HG03460 (cell line): ENCODE measurements at regions not wholly inside any gene's neighbourhood (a gene's known extent, or its start where the extent isn't known, plus 50 kb on each side); places are given as distances from the start of the nearest gene placed in this dataset.
"Not testable (repeated sequence)": the region's sequence is repeated elsewhere in the genome, so short reads cannot be mapped to it uniquely, and the experiment has no call there.

ENCODE experiments used
- ATAC-seq: cut with Tn5 transposase; IDR thresholded peaks from one replicate; pipeline ENCODE4 v1.9.1; 2021; ENCODE audit not compliant: unreplicated experiment

DNA sequence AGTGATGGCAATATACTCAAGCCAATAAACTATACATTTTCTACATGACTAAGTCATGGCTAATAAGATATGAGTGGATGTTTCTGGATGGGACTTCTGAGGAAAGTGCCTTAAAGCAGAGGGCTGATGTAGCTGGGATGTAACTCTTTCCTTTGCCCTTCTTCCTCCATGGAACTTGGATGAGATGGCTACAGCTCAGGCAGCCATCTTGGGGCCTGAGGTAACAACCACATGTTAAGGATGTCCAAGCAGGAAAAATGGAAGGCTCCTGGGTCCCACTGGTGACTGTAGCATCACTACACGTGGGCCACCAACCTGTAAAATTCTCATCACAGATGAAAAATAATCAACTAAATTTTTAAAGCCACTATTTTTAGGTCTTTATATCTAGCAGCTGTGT is 54.4 kb upstream of the GRIP1 start:
- ATAC-seq = no peak

DNA sequence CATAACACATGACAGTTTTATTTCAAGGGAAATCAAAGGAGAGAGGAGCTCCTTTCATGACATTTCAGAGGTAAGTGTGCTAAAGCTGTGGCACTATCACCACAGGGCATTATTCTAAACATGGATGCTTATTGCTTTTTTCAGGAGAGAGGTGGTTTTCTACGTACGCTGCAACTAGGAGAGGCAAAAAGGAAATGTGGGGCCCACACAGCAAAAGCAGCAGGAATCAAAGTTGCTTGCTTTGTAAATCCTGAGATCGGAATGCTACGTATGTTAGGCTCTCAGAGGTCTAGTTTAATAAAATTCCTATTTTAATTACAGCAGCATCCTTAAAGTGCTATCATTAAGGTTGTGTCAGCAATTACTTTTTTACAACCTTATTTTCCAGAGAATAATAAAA is 55.0 kb upstream of the GRIP1 start:
- no peak for ATAC-seq

DNA sequence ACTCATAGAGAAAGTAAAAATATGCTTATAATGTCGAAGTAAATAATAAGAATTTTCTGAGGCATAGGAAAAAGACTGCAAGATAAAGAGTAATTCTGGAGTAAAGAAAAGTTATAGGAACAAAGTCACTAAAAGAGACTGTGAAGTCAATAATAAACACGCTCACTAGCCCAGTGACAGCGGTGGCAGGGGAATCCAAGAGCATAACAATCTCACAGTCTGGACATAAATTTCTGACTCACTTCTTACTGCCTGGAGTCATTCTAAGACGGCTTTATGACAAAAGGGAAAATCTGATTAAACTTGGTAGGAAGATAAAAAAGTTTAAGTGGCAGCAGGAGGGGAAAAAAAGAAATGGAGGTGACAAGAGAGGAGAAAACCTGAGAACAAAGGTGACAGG is 56.4 kb upstream of the GRIP1 start:
- no peak for ATAC-seq

DNA sequence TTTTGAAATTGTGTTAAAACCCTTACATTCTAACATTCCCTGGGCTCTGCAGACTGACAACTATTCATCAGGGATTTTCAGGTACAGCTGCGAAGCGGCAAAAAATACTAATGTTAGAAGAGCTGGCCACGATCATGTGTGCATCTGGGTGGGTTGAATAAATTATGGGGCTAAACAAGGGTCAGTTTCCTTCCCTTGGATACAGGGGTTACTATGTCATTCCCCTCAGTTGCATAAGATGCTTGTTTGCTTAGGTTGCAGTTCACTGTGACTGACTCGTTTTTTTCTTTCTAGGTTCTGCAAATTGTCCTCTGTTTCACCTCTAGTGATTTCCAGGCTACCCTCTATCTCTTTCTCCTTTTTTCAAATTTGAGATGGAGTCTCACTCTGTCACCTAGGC is 58.1 kb upstream of the GRIP1 start:
- no peak for ATAC-seq

DNA sequence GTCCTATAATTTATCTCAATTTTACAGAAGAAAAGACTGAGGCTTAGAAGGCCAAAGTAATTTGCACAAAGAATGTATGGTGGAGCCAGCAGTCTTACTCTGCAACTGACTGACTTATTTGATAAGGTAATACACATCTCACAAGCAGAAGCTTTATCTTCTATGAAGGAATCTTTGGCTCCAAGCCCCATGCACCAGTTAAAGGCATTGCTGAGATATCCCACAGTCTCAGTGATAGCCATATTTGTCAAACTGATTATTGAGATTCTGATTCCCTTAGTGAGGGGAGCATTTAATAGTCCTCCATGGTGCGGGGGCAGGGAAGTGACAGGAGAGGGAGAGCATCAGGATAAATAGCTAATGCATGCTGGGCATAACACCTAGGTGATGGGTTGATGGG is 60.4 kb upstream of the GRIP1 start:
- no peak for ATAC-seq

DNA sequence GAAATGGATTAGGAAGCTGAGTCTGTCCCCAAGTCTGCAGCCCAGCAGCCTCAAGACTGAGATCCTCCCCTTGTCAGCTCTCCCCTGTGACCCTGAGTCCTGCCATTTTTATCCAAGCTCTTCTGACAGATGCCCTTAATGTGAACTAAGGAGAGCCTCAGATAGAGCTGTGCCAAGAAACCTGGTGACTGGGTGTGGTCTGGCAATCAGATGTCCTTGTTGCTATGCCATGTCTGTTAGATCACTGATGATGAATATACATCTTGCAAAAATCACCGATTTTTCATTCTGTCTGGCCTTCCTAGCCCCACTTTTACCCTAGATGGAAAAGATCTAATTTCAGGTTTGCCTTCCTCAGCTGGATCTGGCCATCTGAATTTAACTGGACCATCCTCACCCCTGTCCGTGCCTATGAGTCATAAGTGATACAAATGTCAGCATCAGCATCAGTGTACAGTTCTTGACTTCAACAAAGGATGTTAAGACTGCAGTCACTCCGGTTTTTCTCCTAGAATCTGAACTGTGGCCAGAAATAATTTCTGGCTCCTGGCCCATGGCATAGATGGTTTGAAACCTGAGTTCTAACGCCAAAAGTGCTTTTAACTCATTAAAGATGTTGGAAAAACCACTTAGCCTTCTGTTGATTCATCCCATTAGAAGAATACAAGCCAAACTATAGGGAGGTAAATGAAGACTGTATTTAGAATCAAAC is 61.2 kb upstream of the GRIP1 start:
- no peak for ATAC-seq

DNA sequence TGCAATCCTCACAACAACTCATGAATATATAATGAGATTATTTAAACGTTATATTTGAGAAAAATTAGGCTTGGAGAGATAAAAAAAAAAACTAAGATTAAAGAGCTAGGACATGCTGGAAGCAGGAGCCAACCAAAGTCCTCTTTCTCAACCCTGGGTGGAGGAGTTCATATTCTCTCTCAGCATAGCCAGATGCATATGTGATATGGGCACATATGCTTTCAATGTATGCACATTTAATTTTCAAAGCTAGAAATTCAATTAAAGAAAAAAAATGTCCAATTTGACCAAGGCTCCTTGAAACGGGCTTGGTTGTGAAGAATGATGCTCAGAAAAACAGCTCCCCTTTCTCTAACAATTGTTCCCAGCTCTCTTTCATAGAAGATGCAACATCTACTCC is 61.9 kb upstream of the GRIP1 start:
- no peak for ATAC-seq

DNA sequence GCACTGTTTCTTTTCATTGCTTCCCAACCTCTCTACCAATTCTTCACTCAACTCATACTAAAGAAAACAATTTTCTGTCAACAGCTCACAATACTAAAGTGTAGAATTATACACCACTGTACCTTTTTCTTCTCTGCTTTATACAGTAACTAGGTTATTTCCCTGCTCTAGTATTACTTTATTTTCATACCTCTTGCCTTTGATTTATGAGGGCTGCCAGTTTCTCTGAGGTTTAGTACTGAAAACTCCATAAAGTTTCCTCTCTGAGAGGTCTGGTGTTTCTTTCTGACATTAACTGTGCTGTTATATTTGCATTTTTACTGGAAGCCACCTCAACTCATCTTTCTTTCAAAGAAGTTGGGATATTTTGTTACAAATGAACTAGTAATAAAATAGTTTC is 63.0 kb upstream of the GRIP1 start:
- no peak for ATAC-seq

DNA sequence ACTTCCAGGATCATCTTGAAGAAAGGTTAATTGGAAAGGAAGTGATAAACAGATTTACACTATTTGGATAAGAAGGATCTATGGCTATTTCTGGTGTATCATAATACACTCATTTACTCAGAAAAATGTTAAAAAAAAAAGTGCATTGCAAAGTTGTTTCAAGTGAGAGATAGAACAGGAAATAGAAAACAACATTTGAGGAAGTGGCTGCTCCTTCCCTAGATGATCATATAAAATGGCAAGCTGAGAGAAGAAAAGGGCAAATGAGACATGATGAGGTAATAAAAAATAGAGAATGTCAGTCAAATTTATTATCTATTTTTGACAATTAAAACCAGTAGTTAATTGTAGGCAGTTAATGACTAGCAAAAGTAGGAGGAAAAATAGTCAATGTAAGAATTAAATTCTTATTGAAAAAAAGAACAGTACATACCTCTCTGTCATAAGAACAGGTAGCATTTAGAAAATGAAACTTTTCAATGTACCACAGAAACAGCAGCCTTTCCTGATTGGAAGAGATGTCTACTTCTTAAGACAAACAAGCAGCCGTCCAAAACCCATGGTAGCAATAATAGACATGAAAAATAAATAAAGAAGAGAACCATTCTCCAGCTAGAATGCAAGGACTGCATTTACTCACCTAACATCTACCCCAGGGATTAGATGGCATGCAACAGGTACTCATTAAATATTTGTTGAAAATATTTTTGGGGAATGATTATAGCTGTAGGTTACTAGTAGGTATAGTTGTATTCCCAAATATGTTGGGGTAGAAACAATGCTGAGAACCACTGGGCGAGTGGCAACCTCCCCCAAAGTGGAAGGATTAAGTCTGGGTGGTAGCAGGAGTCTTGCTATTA is 63.9 kb upstream of the GRIP1 start:
- no peak for ATAC-seq

DNA sequence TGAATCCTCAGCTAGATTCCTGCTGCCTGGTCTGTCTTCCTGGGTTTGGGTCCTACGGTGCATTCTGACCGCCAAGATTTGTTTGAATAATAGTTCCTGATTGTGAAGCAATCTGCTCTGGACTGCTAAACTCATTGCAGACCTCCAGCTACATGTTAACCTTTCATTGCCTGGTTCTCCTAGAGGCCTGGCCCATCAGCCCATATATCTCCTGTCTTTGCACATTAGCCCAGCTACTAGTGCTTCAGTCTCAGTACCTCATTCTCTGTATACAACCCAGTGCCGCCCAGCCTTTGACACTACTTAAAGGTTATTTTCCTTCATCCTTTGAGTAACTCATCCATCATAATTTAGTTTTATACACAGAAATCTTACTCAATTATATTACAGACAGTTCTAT is 65.6 kb upstream of the GRIP1 start:
- no peak for ATAC-seq

DNA sequence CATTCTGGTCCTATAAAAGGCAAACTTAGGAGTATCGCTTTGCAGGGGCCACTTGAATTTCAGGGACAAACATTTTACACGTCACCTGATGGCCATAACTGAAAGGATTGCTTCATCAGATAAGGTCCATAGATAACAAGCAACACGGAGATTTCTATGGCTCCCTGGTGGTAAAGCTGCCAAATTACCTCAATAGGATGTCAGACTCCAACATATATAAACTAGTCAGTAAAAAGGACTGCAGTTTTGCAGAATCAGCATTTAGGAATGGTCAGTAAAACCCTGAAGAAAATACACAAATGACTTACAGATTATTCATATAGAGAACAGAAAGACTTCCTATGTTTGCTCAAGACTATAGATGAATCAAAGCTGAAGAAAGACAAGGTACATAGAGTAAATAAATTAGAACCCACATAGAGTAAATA is 66.1 kb upstream of the GRIP1 start:
- ATAC-seq = no peak

DNA sequence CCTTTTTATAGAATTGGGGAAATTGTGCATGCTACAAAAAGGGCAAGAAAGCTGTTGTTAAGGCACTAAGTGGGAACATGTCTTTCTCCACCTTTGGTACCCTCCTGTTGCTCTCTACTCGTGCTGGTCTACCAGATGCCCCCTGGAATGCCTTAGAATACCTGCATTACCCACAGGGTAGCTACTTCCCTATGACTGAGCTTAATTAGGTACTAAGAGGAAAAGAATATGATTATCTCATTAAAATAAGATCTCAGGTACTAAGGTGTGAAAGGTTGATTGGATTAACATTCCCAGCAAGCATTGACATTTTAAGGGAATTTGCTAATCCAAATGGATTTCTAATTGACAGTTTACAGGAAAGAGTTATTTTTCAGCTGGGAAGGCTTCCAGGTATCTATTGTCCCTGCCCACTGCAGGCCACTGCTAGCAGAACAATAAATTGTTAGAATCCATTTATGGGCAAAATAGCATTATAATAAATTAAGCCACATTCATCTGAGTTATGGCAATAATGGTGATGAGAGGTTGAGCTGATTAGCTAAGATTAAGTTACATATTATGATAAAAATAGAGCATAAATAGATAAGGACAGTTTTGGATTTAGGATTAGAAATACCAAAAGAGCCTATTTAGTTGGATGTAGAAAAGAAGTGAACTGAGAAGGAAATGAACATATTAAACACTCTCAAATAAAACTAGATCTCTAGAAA is 67.8 kb upstream of the GRIP1 start:
- ATAC-seq = no peak

DNA sequence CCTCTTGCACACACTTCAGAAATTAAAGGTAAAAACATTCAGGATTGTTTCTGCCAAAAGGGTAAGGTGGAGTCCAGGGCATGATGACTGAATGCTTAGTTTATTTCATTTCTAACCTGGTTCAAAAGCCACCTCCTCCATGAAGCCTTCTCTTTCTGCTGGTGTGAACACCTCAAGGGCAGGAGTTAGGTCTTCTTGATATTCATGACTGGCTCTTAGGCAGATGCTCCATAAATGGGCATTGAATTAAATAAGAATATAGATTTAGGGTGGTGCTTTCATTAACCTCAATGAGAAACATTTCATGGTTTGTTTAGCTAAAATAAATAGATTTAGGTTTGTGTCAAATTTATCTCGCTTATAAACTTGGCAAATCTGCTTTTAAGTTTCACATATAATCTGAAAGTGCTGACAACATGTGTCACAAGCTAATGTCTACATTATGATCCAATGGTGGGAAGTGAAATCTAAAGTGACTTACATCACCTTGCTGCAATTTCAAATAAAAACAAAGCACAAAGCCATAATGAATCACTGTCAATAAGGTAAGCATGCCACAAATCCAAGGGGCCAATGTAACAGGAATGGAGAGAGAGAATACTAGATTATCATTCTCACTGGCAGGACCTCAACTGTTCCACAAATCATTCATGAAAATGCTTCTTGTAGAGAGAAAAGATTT is 72.7 kb upstream of the GRIP1 start:
- no peak for ATAC-seq

DNA sequence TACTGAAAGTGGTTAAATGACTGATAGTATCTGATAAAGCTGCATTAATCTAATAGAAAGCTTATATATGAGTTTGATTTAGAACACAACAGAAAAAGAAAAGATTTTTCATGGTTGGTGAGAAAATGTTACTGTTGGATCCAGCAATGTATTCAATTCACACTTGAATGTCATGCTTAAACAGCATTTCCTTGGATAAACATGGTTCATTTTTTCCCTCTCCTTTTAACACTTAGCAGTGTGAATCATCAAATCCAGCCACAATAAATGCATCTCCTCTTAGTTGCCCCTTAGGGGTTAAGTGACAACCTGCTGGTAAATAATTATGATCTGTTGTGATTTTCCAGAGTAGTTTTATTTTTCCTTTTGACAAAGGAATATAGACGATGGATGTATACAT is 74.9 kb upstream of the GRIP1 start:
- no peak for ATAC-seq

DNA sequence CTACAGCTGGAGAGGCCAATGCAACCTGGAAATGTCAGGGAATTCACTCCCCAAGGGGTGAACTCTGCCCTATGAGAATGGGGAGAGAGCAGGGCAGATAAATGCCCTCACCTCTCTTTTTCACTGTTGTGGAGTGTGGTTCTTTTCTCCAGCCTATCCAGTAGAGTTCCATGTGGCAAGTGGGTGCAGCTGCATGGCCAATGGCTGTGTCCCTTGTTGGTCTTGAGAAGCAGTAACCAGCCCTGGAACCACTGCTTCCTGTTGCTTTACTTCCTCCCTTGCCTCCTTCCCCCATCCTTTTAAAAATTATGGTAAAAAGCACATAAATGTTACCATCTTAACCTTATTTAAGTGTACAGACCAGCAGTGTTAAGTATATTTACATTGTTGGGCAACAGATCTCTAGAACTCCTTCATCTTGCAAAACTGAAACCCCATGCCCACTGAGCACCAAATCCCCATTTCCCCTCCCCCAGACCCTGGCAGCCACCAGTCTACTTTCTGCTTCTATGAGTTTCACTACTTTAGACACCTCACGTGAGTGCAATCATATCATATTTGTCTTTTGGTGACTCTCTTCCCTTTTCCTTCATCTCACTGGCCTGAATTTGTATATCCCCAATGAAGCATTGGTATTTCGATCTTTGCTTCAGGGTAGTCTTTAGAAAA is 77.0 kb upstream of the GRIP1 start:
- ATAC-seq = no peak

DNA sequence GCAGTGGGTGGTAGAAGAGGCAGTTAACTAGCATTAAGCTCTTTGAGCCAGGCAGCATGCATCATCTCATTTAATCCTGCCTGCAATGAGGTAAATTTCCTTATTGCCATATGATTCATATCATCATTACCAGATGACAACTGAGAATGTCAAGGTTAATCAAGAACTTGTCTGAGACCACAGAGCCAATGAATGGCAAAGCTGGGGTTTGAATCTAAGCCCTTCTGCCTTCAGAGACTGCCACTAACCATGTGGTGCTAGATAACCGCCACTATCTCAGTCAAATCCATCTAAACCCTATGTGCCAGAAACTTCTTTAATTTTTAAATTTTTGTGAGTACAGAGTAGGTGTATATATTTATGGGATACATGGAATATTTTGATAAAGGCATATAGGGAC is 77.8 kb upstream of the GRIP1 start:
- no peak for ATAC-seq

DNA sequence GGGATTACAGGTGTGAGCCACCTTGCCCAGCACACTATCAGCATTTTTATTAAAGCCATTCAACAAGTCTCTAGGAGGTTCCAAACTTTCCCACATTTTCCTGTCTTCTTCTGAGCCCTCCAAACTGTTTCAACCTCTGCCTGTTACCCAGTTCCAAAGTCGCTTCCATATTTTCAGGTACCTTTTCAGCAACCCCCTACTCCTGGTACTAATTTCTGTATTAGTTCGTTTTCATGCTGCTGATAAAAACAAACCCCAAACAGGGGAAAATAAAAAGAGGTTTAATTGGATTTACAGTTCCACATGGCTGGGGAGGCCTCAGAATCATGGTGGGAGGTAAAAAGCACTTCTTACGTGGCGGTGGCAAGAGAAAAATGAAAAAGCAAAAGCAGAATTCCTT is 81.2 kb upstream of the GRIP1 start:
- not testable (repeated sequence) for ATAC-seq

DNA sequence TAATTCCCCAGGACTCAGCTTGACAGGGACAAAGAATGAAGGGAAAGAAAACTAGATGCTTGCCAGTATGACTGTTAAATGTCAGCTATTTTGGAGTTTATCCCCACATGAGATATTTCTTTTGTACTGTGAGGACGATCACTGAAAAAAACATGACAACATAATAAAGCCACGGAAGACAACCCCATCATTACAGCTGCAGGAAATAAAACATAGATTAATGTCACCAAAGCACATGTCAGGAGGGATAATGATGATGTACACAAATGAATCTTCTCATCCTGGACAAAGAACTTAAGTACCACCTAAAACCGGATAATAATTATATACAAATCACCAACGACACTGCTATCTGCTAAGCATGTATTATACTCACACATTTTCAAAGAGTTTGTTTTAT is 84.6 kb upstream of the GRIP1 start:
- ATAC-seq = no peak

DNA sequence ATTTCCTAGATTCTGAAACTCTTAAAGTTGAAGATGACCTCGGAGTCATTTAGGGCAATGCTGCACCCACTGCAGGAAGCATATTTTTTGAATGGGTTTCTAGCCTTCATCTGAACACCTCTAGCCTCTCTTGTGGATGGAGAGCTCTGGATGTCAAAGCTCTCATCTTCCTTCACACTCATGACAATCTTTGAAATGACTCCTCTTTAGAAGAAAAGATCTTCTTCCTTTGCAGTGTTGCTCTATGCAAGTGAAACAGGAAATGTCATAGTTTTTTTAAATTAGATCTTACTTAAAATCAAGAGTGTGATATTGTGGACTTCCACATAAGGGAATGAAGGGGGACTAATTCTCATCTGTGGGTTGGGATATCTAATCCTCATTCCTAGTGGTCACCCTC is 86.3 kb upstream of the GRIP1 start:
- ATAC-seq = no peak

DNA sequence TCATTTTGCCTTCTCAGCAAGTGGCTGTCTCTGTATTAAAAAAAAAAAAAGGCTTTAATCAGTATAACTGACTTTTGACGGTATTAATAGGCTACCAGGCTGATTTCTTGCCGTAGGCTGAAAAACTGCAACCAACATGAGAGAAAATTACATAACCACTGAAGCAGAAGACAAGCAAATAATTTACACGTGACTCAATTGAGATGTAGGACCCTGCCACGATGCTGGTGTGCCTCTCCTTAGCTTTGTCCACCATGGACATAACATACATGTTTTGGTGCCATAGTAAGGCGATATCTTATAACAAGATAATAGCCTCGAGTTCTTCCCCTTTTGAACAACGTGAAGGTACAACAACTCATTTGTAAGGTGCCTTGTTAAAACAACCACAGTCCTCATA is 88.7 kb upstream of the GRIP1 start:
- ATAC-seq = no peak

DNA sequence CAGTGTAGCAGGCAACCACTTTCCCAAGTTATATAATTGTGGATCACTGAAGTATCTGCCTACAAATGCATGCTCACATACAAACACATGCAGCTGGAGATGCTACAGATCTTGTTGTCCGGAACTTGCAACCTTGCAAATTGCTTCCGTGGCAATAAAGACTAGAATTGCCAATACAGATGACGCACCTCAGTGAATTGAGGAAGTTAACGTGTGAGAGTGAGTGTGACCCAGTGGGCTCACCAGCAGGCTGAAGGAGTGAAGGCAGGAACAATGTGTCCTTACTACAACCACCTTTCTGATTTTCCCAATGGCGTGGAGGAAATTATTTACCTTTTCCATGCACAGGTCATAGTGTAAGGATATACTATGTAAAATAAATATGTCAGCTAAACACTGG is 89.4 kb upstream of the GRIP1 start:
- no peak for ATAC-seq
